Eye (tissue), 1 donor: ENCODE measurements at regions not wholly inside any gene's neighbourhood (a gene's known extent, or its start where the extent isn't known, plus 50 kb on each side); places are given as distances from the start of the nearest gene placed in this dataset.
A peak's percentile ranks its signal among the peaks of the same experiment; 100 is the strongest.

Experiments used
- DNase-seq: peaks from one replicate; pipeline ENCODE4 v3.0.0-alpha.2; 2015

GRCh38 chr2:47234456-47234855 is 58.1 kb upstream of the CALM2 start:
- DNase-seq: peak; percentile 66

- DNase-seq: peak; percentile 24
Measured at GRCh38 chr2:47232738-47233415, 56.6 kb upstream of the CALM2 start.

- no peak for DNase-seq
Measured at GRCh38 chr2:47230418-47230817, 54.1 kb upstream of the CALM2 start.

GRCh38 chr2:47227532-47228279 is 51.4 kb upstream of the CALM2 start:
- peak; percentile 92 for DNase-seq

- DNase-seq: no peak
Measured at GRCh38 chr2:47226923-47227220, 50.6 kb upstream of the CALM2 start.

- DNase-seq: peak; percentile 50
Measured at GRCh38 chr2:47226132-47226922, 50.0 kb upstream of the CALM2 start.
